ENCODE measurements at regions not wholly inside any gene's neighbourhood (a gene's known extent, or its start where the extent isn't known, plus 50 kb on each side); places are given as distances from the start of the nearest gene placed in this dataset.

- no peak for TF ChIP-seq ZNF274 (IDR thresholded peaks at IDR 0.05; ENCODE audit: low read depth, low read length)
- TF ChIP-seq YY1 (IDR thresholded peaks at IDR 0.05; ENCODE audit: insufficient read depth, insufficient read length), result no peak
- no peak for TF ChIP-seq SUZ12 (IDR thresholded peaks at IDR 0.05; ENCODE audit: extremely low read depth, insufficient read depth, insufficient read length)
Observed at GRCh38 chr13:40208517-40208916, 457.9 kb downstream of the FOXO1 start.
